ENCODE measurements at regions not wholly inside any gene's neighbourhood (a gene's known extent, or its start where the extent isn't known, plus 50 kb on each side); places are given as distances from the start of the nearest gene placed in this dataset.
"Not testable (repeated sequence)": the region's sequence is repeated elsewhere in the genome, so short reads cannot be mapped to it uniquely, and the experiment has no call there.

GRCh38 chr6:169101981-169102380 is 151.7 kb downstream of the THBS2 start:
- no peak overlapping the region for H3K4me3 ChIP-seq
- H3K27ac ChIP-seq: no peak overlapping the region
- peaks cover 0 to 7% (median 0%) of the 10 kb centered on the region in 4 donors for H3K9me3 ChIP-seq
- no peaks in the 10 kb centered on the region for H3K27me3 ChIP-seq
- H3K36me3 ChIP-seq: no peaks in the 10 kb centered on the region
- H3K4me1 ChIP-seq: peaks cover 0 to 7% (median 0%) of the 10 kb centered on the region in 4 donors
- no peak for TF ChIP-seq POLR2A (IDR thresholded peaks at IDR 0.05)
- TF ChIP-seq CTCF (IDR thresholded peaks at IDR 0.05): no peak
- TF ChIP-seq EP300 (IDR thresholded peaks at IDR 0.05): no peak
- no peak for DNase-seq (ENCODE audit: low spot score in 2 of 2)

- no peak for DNase-seq (ENCODE audit: low spot score in 2 of 2)
- H3K27me3 ChIP-seq: no peaks in the 10 kb centered on the region
- TF ChIP-seq CTCF (IDR thresholded peaks at IDR 0.05) (no peak), EP300 (IDR thresholded peaks at IDR 0.05) (no peak), POLR2A (IDR thresholded peaks at IDR 0.05) (no peak)
- no peak overlapping the region for H3K4me3 ChIP-seq
- H3K27ac ChIP-seq: no peak overlapping the region
- 80 to 87% methylated on average over 6 of the region's 6 CpGs for WGBS, 2 donors
- no peaks in the 10 kb centered on the region for H3K36me3 ChIP-seq
- H3K4me1 ChIP-seq: peaks cover 0 to 11% (median 0%) of the 10 kb centered on the region in 4 donors
- H3K9me3 ChIP-seq: peaks cover 0 to 7% (median 0%) of the 10 kb centered on the region in 4 donors
Measured at GRCh38 chr6:169101036-169101805, 152.4 kb downstream of the THBS2 start.

GRCh38 chr6:169099411-169100202 is 154.0 kb downstream of the THBS2 start:
- peaks cover 0 to 7% (median 0%) of the 10 kb centered on the region in 4 donors for H3K9me3 ChIP-seq
- WGBS, 2 donors: 90 to 92% methylated on average over 5 of the region's 5 CpGs
- TF ChIP-seq EP300 (IDR thresholded peaks at IDR 0.05) (no peak), CTCF (IDR thresholded peaks at IDR 0.05) (no peak), POLR2A (IDR thresholded peaks at IDR 0.05) (no peak)
- no peaks in the 10 kb centered on the region for H3K27me3 ChIP-seq
- H3K36me3 ChIP-seq: no peaks in the 10 kb centered on the region
- H3K4me3 ChIP-seq: no peak overlapping the region
- H3K4me1 ChIP-seq: peaks cover 0 to 13% (median 0%) of the 10 kb centered on the region in 4 donors
- DNase-seq (ENCODE audit: low spot score in 2 of 2): no peak
- no peak overlapping the region for H3K27ac ChIP-seq

- Histone ChIP-seq H3K4me1 (peaks cover 0 to 22% (median 0%) of the 10 kb centered on the region in 4 donors), H3K27ac (peak overlapping the region in 1 of 4 donors; percentile 67)
- not testable (repeated sequence) for H3K4me3 ChIP-seq; DNase-seq (ENCODE audit: low spot score in 2 of 2); H3K36me3 ChIP-seq; H3K27me3 ChIP-seq; H3K9me3 ChIP-seq
- 75 to 100% methylated on average over 2 of the region's 2 CpGs for whole genome bisulfite sequencing, 2 donors
Measured at GRCh38 chr6:169098651-169099050, 155.0 kb downstream of the THBS2 start.

- peak overlapping the region in 1 of 4 donors; percentile 67 for H3K27ac ChIP-seq
- 63 to 79% methylated on average over 1 of the region's 1 CpG for WGBS, 2 donors
- TF ChIP-seq EP300 (IDR thresholded peaks at IDR 0.05): no peak
- no peak for TF ChIP-seq POLR2A (IDR thresholded peaks at IDR 0.05)
Measured at GRCh38 chr6:169098116-169098515, 155.5 kb downstream of the THBS2 start.

More at GRCh38 chr6:169098116-169098515, 155.5 kb downstream of the THBS2 start:
- no peak overlapping the region for H3K4me3 ChIP-seq
- H3K36me3 ChIP-seq: no peaks in the 10 kb centered on the region
- H3K27me3 ChIP-seq: no peaks in the 10 kb centered on the region
- peaks cover 0 to 27% (median 0%) of the 10 kb centered on the region in 4 donors for H3K4me1 ChIP-seq
- DNase-seq (ENCODE audit: low spot score in 2 of 2): no peak
- peaks cover 0 to 5% (median 0%) of the 10 kb centered on the region in 4 donors for H3K9me3 ChIP-seq

Measured in tibial nerve (tissue), 4 donors.